ENCODE measurements at regions not wholly inside any gene's neighbourhood (a gene's known extent, or its start where the extent isn't known, plus 50 kb on each side); places are given as distances from the start of the nearest gene placed in this dataset.

DNA sequence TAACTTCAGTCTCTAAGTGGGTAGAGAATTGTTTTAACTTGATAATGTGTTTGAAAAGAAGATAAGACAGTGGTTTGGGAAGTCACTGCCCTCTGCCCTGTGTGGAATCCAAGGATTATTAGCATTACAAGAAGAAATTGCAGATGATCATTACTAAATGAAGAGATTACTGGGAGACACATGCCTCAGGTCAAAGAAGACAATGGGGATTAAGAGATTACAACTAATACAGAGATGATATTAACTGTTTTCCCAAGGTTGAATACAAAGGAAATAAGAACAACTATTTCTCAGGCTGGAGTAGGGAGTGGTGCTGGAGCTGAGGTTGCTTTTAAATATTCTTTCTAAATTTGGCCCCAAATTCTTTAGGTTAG lies 166.0 kb downstream of the TRMT11 start (continued):
- no peak for TF ChIP-seq SP4 (IDR thresholded peaks at IDR 0.05; ENCODE audit: low read length)

DNA sequence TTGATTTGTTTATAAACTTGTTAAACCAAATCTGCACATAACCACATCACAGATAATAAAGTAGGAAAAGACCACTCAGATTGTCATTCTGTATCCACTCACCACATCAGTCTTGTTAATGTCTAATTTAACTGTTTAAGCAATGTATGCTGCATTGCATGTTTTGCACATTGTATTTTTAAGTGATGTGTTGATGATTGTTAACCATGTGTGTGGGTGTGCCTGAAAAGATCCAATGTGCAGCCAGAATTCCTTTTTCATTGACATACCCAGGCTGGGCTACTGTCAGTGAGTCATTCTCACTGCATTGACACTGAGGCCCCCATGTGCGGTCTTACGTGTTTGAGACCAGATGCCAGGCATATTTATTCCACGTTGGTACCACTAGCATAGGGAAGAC lies 167.3 kb downstream of the TRMT11 start:
- CTCF ChIA-PET (ENCODE audit: partially characterized antibody), result interaction anchor here (0.6 to 1.0 kb wide), 2 partner anchors 18 to 111 kb away, joined by 3 read pairs; no protein-coding TSS in a partner anchor

More for the DNA sequence above, 167.3 kb downstream of the TRMT11 start:
- Histone ChIP-seq H3K27ac (ENCODE audit: low read depth, low read length) (no peak overlapping the region), H3K4me3 (ENCODE audit: extremely low read depth in 1 of 4, insufficient read depth in 2 of 4, low read depth in 3 of 4, low read length in 4 of 4) (no peak overlapping the region), H4K91ac (replicated peaks; ENCODE audit: insufficient read length, low read length) (no peak overlapping the region), H2BK5ac (ENCODE audit: low read depth, low read length) (no peak overlapping the region), H3K56ac (replicated peaks; ENCODE audit: insufficient read length, low read depth, low read length) (no peak overlapping the region), H3K23ac (ENCODE audit: insufficient read length) (no peak overlapping the region), H2AK5ac (ENCODE audit: low read depth, low read length) (no peak overlapping the region), H4K5ac (ENCODE audit: insufficient read length, low read depth, low read length) (no peak overlapping the region), H3K27me3 (replicated peaks in 1 of 4; ENCODE audit: control insufficient read depth in 3 of 4, extremely low read depth in 1 of 4, insufficient read depth in 3 of 4, low read length in 3 of 4) (no peaks in the 10 kb centered on the region), H4K20me1 (replicated peaks in 1 of 2; ENCODE audit: control insufficient read depth in 1 of 2, insufficient read depth in 2 of 2, low read length in 2 of 2) (no peaks in the 10 kb centered on the region), H3K36me3 (ENCODE audit: control insufficient read depth in 2 of 4, insufficient read depth in 4 of 4, low read length in 3 of 4) (no peaks in the 10 kb centered on the region), H3K14ac (ENCODE audit: insufficient read length) (no peak overlapping the region), H3K79me2 (ENCODE audit: control insufficient read depth in 1 of 2, insufficient read depth in 2 of 2, low read length in 2 of 2) (no peaks in the 10 kb centered on the region), H2BK15ac (ENCODE audit: low read length) (no peak overlapping the region), H3K4ac (replicated peaks; ENCODE audit: insufficient read length, low read depth, low read length) (no peak overlapping the region), H3K4me1 (replicated peaks in 1 of 4; ENCODE audit: control insufficient read depth in 3 of 4, insufficient read depth in 4 of 4, low read length in 3 of 4) (no peaks in the 10 kb centered on the region), H2BK120ac (replicated peaks; ENCODE audit: low read depth, low read length) (no peak overlapping the region), H3K4me2 (ENCODE audit: insufficient read depth in 1 of 2, low read depth in 2 of 2, low read length in 2 of 2) (no peak overlapping the region), H4K8ac (ENCODE audit: extremely low read depth, insufficient read depth, low read length) (no peak overlapping the region), H3K18ac (ENCODE audit: extremely low read depth, low read length) (no peak overlapping the region), H3K9ac (replicated peaks in 1 of 4; ENCODE audit: extremely low read depth in 1 of 4, low read depth in 3 of 4, low read length in 3 of 4) (no peak overlapping the region), H3K23me2 (ENCODE audit: low read depth, low read length) (no peaks in the 10 kb centered on the region), H3K9me3 (ENCODE audit: insufficient read depth in 2 of 2, low read depth in 1 of 2, low read length in 1 of 2) (no peaks in the 10 kb centered on the region), H2BK12ac (ENCODE audit: low read depth, low read length) (no peak overlapping the region), H2BK20ac (ENCODE audit: low read length) (no peak overlapping the region), H3K79me1 (ENCODE audit: low read depth, low read length) (no peaks in the 10 kb centered on the region), H2AFZ (ENCODE audit: low read length) (no peak overlapping the region)
- POLR2A ChIA-PET (ENCODE audit: partially characterized antibody), result no interaction called here
- WGBS, 2 experiments (ENCODE audit: extremely low coverage in 1 of 2, insufficient coverage in 1 of 2, insufficient read length in 1 of 2, insufficient replicate concordance in 2 of 2, low coverage in 1 of 2, low lambda C conversion rate in 2 of 2, missing lambda C conversion rate in 1 of 2), result 95% methylated on average over 3 of the region's 3 CpGs; no CpG with 5 or more reads in 1 of the 2 experiments
- no peak for DNase-seq (ENCODE audit: low read depth in 1 of 2, low spot score in 2 of 2)
- FAIRE-seq, result no peak
- TF ChIP-seq CBX5 (IDR thresholded peaks at IDR 0.05; ENCODE audit: low read depth, low read length) (no peak), SRF (IDR thresholded peaks at IDR 0.05; ENCODE audit: low read depth, low read length) (no peak), ZNF274 (IDR thresholded peaks at IDR 0.05; ENCODE audit: borderline replicate concordance, extremely low read depth, low read length) (no peak)

All from H1 (cell line).